Pancreas (tissue), 10 donors: ENCODE measurements at regions not wholly inside any gene's neighbourhood (a gene's known extent, or its start where the extent isn't known, plus 50 kb on each side); places are given as distances from the start of the nearest gene placed in this dataset.

Source experiments
- ATAC-seq, 4 donors: fragments of 200-7000 bp; cut with Tn5 transposase; one replicate each; pipeline versions ENCODE4 v1.8.0 to v1.9.1; 2020; ENCODE audit warnings: mild to moderate bottlenecking in 4 of 4, moderate library complexity in 4 of 4
- DNase-seq, 6 donors: peaks; one replicate each; pipeline ENCODE4 v3.0.0-alpha.2; 2020
- FAIRE-seq: peaks from 2 replicates; lab custom pipeline; 2012; peaks lifted over from hg19 to GRCh38; lab: Jason Lieb, UNC
- H3K27ac ChIP-seq, 4 donors: fragments of 200-600 bp; sonication (generic); 1 replicate in 3 of 4; 2 replicates in 1 of 4; pipeline versions ENCODE4 v1.5.0 to v1.8.0; 2020
- H3K27me3 ChIP-seq, 4 donors: fragments of 200-600 bp; one replicate each; pipeline ENCODE4 v1.8.0; 2021
- H3K36me3 ChIP-seq, 3 donors: fragments of 200-600 bp; sonication (generic) in 1 of 3; one replicate each; pipeline versions ENCODE4 v1.5.0 to v1.8.0; 2020 to 2021
- H3K4me1 ChIP-seq, 3 donors: fragments of 200-600 bp; one replicate each; pipeline ENCODE4 v1.8.0; 2021
- H3K4me3 ChIP-seq, 4 donors: fragments of 200-600 bp; sonication (generic) in 2 of 4; one replicate each; pipeline versions ENCODE4 v1.5.0 to v1.8.0; 2020 to 2021
- H3K9me3 ChIP-seq, 4 donors: fragments of 200-600 bp; one replicate each; pipeline ENCODE4 v1.8.0; 2021
- CTCF ChIP-seq, 4 donors: fragments of 200-600 bp; sonication (generic) in 3 of 4; IDR thresholded peaks; one replicate each; pipeline versions ENCODE4 v1.5.0 to v1.8.0; 2021; ENCODE audit warnings: antibody characterized with exemption in 4 of 4
- WGBS, 2 donors: extraction: QIAGEN DNeasy Blood & Tissue Kit; methylation state at CpG; one replicate each; pipeline ENCODE4 v1.1.7; 2013; 5-methylcytosine and 5-hydroxymethylcytosine counted together
- intact Hi-C, 3 donors: fragments of 100-400 bp; cut with DNase I; formaldehyde crosslinking; loops; one replicate each; pipeline versions ENCODE4 v1.11.1 to v1.14.2; 2022
- donor health status: healthy with polysubstance abuse.
- donor health status: DM: no; HTN: no; CAD: no; lungs with moderate emphysema.
- donor health status: DM: no; HTN: no; CAD: no.
- donor health status: control.
- donor health status: control.
- donor health status: Bipolar disorder and iron deficiency.
- donor health status: DM: yes; HTN: yes; CAD: no.
- donor health status: DM: no; HTN: no; CAD: no.
- donor health status: DM: no; HTN: no; CAD: no.
- donor health status: DM: yes; HTN: yes; CAD: no.

- ATAC-seq = no peak
- no peak for FAIRE-seq
- Histone ChIP-seq H3K4me3 (no peak overlapping the region), H3K9me3 (no peaks in the 10 kb centered on the region), H3K4me1 (no peaks in the 10 kb centered on the region), H3K27ac (no peak overlapping the region), H3K27me3 (no peaks in the 10 kb centered on the region), H3K36me3 (no peaks in the 10 kb centered on the region)
- WGBS, 2 donors = 93% methylated on average over 4 of the region's 4 CpGs
- TF ChIP-seq CTCF (IDR thresholded peaks at IDR 0.05) = no peak
- no peak for DNase-seq
- intact Hi-C loops = no loop called here
These were observed 119.5 kb downstream of the SALL1 start for GRCh38 chr16:51031598-51031997.

DNA sequence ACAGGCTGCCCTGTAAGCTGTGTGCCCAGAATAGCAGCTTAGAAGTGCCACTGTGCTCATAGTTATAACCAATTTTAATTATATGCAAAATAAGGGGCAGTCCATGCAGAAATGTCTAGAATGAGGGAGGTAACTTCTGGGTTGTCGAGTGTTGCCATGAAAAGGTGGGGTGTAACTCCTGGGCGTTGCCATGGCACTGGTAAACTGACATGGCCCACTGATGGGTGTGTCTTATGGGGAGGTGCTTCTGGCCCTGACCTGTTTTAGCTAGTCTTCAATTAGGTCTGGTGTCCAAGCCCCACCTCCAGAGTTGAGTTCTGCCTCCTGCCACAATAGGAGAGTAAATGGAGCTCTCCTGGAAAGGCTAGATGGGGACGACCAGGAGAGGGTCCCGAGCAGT, 120.6 kb downstream of the SALL1 start:
- intact Hi-C loops = no loop called here
- no peak overlapping the region for H3K27ac ChIP-seq
- H3K27me3 ChIP-seq = no peaks in the 10 kb centered on the region
- no peak for TF ChIP-seq CTCF (IDR thresholded peaks at IDR 0.05)
- ATAC-seq (no peak), FAIRE-seq (no peak), DNase-seq (no peak)
- 49 to 77% methylated on average over 4 of the region's 4 CpGs for WGBS, 2 donors
- H3K4me3 ChIP-seq = no peak overlapping the region
- no peaks in the 10 kb centered on the region for H3K9me3 ChIP-seq
- no peaks in the 10 kb centered on the region for H3K4me1 ChIP-seq
- H3K36me3 ChIP-seq = no peaks in the 10 kb centered on the region

- H3K27me3 ChIP-seq = no peaks in the 10 kb centered on the region
- no peak for ATAC-seq
- H3K4me1 ChIP-seq = no peaks in the 10 kb centered on the region
- no peak overlapping the region for H3K27ac ChIP-seq
- H3K36me3 ChIP-seq = no peaks in the 10 kb centered on the region
- no peak for DNase-seq
- 54 to 73% methylated on average over 4 of the region's 4 CpGs for WGBS, 2 donors
- no peak for FAIRE-seq
- no peak overlapping the region for H3K4me3 ChIP-seq
- TF ChIP-seq CTCF (IDR thresholded peaks at IDR 0.05) = no peak
- H3K9me3 ChIP-seq = no peaks in the 10 kb centered on the region
- intact Hi-C loops = no loop called here
These were observed 125.3 kb downstream of the SALL1 start for GRCh38 chr16:51025588-51026290.

- Histone ChIP-seq H3K4me3 (no peak overlapping the region), H3K36me3 (no peaks in the 10 kb centered on the region), H3K27me3 (no peaks in the 10 kb centered on the region), H3K4me1 (no peaks in the 10 kb centered on the region), H3K9me3 (no peaks in the 10 kb centered on the region), H3K27ac (no peak overlapping the region)
- intact Hi-C loops = no loop called here
- ATAC-seq = no peak
- no peak for DNase-seq
- no peak for TF ChIP-seq CTCF (IDR thresholded peaks at IDR 0.05)
- FAIRE-seq = no peak
- WGBS, 2 donors = 54 to 57% methylated on average over 6 of the region's 6 CpGs
These were observed 126.4 kb downstream of the SALL1 start for GRCh38 chr16:51024703-51025102.

GRCh38 chr16:51022955-51023354, 128.1 kb downstream of the SALL1 start:
- Histone ChIP-seq H3K9me3 (no peaks in the 10 kb centered on the region), H3K4me3 (no peak overlapping the region), H3K36me3 (no peaks in the 10 kb centered on the region), H3K27ac (no peak overlapping the region), H3K27me3 (no peaks in the 10 kb centered on the region), H3K4me1 (no peaks in the 10 kb centered on the region)
- TF ChIP-seq CTCF (IDR thresholded peaks at IDR 0.05) = no peak
- intact Hi-C loops = no loop called here
- no peak for DNase-seq
- WGBS, 2 donors = 88 to 89% methylated on average over 5 of the region's 5 CpGs
- no peak for FAIRE-seq
- ATAC-seq = no peak
